NOMO-1 (cell line): ENCODE measurements at regions not wholly inside any gene's neighbourhood (a gene's known extent, or its start where the extent isn't known, plus 50 kb on each side); places are given as distances from the start of the nearest gene placed in this dataset.

ENCODE experiments used
- DNase-seq, 2 experiments: peaks; one replicate each; lab custom pipeline; 2025; ENCODE audit not compliant: unreplicated experiment in 2 of 2; lab: John Stamatoyannopoulos, UW

GRCh38 chr2:181114021-181114420 lies 133.6 kb downstream of the UBE2E3 start:
- no peak for DNase-seq

- no peak for DNase-seq
These were observed 135.9 kb downstream of the UBE2E3 start for GRCh38 chr2:181116261-181116660.

DNA sequence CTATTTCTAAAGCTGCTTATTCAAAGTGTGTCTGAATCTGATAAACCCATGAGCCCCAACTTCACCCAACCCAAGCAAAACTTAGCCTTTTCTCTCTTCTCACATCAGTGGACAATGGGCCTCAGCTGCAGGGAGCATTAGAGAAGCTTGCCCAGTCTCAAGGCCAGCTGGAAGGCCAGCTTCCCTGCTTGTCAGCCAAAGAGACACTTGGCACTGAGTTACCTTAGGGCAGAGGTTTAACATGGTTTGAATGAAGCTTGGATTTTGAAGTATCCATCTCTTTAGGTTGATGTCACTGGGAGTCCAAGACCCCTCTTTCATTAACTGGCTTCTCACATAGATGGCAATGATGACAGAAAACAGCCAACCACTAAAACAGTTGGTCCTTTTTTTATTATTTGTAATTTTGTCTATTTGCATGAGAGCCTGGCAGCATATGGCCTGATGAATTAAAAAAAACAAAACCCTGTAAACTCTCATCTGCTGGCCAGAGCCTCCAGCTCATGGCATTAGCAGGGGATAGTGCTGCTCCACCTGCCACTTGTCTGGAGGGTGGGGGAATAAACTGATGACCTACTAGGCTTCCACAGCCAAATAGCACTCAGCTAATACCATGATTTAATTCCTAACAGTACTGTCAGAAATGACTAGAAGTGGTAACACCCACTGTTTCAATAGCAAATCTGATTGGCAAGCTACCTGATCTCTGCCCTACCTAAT lies 137.0 kb downstream of the UBE2E3 start:
- no peak for DNase-seq

- no peak for DNase-seq
These were observed 140.2 kb downstream of the UBE2E3 start for GRCh38 chr2:181120625-181121024.

DNA sequence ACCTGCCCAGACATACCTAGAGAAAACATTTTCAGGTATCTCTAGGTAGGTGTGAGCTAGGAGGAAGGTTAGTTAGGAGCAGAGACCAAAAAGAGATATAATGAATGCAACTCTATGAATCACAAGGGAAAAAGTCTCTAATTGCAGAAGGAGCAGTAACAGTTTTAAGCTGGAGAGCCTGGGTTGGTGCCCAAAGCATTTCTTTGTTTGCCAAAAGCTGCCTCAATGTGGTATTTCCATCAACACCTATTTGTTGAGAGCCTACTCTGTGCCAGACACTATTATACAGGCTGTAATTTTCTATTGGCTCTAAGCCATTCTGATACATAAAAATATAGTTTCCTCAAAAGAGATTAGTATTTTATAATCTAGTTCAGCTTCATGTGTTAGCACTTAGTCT lies 141.6 kb downstream of the UBE2E3 start:
- no peak for DNase-seq

DNA sequence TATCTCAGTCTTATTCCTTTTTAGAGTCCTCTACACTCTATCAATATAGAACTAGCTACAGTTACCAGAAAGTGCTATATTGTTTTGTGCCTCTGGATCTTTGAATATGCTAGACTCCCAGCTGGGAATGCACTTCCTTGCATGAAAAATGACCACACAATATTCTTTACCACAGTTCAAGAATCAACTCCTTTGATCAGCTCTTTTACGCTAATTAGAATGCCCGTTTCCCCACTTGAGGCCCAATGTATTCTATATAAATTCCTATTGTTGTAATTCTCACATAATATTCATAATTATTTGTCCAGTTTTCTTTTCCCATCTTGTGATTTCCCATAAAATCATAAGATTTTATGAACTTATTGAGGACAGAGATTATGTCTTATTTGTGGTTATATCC lies 142.2 kb downstream of the UBE2E3 start:
- DNase-seq = no peak

- DNase-seq = peak; percentile 69 to 92
These were observed 143.4 kb downstream of the UBE2E3 start for GRCh38 chr2:181123798-181124231.

DNA sequence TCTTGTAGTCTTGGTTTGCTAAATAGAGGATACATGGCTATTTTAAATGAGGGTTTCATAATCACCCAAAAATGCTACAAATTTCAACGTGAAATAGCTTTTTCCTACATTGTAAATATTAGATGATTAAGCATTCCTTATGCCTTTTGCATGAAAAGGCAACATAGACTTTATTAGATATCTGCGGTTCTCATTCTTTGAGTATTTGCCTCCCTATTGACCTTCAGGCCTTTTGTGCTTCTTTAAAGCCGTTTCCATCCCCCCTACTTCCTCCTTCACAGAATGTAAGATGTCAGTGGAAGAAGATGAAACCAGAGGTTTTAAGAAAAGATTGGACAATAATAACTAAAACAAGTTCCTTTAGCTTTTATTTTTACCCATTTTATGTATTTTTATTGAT lies 144.1 kb downstream of the UBE2E3 start:
- peak; percentile 17 to 47 for DNase-seq

DNA sequence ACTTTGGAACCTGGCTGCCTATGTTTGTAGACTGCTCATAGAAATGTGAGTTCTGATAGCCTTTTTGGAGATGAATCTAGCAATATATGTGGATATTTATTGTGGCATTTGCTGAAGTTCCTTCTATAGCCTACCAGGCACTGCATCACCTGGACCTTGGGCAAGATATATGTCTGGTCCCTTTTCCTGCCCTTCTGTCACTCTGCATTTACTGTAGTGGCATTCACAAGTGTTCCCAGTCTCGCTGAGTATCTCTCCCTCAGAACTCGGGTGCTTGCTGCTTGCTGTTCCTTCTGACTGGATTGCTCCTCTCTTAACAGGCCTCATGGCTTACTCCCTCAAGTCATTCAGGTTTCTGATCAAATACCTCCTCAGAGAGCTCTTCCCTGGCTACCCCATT lies 145.0 kb downstream of the UBE2E3 start:
- no peak for DNase-seq

DNA sequence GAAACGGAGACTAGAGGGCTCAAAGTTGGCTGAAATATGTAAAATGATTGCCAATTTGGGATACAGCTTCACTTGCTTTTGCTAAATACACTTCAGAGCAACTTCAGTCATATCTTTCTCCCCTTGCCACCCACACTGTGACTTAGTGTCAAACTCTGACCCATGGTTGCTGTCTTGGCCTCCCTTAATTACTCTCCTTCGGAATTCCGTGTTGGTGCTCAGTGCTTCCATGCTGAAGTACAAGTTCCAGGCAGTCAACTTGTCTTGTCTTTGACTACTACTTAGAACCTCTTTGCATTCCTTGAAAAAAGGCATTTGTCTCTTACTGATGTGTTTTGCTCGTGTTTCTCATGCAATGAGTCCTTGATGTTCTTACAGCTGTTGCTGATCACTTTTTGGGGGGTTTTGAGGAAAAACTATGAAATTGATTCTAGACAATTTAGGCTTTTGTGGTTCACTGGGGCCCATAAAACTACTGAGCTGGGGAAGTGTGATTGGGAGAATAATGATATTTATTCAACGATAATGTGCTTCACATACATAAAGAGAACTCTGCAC lies 146.0 kb downstream of the UBE2E3 start:
- DNase-seq = no peak

DNA sequence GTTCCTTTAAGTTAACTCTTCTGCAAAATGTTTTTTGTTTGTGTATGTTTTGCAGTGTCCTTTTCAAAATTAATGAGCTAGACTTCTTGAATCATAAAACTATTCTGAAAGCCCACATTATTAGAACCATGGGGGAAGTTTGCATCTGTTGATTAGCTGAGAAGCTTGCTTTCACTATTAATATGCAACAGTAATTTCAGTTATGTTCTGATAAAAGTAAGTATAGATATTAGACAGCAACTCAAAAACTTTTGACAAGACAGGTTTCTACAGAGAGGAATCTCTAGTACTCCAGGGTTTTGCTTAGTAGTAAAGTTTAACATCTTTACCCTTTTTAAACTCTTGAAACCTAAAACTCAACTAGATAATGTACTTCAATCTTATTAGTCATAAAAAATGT lies 147.8 kb downstream of the UBE2E3 start:
- DNase-seq = no peak

GRCh38 chr2:181129364-181130056 lies 149.1 kb downstream of the UBE2E3 start:
- DNase-seq = no peak

- DNase-seq = no peak
These were observed 150.3 kb downstream of the UBE2E3 start for GRCh38 chr2:181130686-181131085.

DNA sequence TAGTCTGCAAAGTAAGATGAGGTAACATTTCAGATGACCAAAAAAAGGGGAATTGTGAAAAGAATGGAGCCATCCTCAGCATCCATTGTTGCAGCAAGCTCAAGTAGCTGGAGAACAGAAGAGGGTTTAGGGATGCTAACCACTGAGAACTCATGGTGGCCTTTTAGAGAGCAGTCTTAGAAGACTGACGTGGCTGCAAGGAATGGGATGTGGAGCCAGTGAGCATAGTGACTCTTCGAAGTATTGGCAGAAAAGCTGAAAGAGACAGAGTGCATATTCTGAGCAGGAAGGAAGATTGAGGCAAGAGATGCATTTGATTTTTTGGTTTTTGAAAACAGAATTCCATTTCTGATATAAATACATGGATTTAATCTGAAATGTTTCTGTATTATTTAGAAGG lies 151.2 kb downstream of the UBE2E3 start:
- no peak for DNase-seq

DNA sequence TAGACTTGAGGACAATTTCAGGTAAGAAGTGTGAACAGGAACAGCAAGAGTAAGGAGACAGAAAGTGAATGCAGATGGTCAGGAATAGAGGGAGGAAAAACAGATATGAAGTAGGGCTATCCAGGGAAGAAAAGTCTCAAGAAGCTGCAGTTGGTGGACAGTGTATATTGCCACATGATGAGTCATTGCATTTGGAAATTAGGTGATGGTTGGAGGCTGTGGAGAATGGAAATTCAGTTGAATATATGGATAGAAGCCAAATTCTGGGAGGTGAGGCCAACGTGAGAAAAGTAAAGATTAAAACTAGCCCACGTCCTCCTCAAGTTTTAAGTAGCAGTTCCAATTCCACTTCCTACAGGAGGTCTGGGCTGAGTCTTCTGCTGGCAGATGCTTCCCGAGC lies 158.4 kb downstream of the UBE2E3 start:
- DNase-seq = no peak

DNA sequence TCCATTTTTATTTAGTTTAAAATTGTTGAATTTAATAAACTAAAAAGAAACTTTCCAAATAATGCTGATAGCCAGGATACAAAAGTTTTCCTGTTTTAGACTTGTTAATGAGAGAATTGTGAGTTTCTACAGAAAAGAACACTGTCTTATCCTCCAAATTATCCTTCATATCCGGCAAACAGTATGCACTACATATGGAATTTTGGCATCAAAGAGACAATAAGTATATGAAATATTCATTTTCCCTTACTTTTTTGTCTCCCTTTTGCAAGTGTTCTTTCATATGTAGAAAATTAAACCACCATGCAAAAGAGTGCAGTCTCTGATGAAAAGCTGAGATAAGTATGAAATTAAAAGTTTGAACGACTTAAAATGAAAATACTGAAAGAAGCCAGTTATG lies 159.4 kb downstream of the UBE2E3 start:
- DNase-seq = no peak

- DNase-seq = peak in 1 of 2 experiments; percentile 3
These were observed 160.0 kb downstream of the UBE2E3 start for GRCh38 chr2:181140414-181140813.

DNA sequence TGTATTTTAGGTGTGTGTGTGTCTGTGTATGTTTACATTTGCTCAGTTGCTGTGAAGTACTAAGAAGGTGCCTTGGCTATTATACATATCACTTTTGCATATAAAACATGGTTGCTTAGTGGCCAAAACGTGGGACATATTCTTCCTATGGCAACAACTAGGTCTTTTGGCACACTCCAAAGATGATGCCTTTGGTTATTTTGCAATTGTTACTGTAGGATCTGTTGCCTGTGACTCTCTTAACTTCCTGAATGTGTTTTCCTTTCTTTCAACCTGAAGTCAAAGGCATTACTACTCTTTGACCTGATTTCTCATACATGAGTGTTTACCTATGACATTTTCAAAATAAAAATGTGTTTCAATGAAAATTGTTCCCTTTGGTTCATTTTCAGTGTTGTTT lies 160.5 kb downstream of the UBE2E3 start:
- no peak for DNase-seq

DNA sequence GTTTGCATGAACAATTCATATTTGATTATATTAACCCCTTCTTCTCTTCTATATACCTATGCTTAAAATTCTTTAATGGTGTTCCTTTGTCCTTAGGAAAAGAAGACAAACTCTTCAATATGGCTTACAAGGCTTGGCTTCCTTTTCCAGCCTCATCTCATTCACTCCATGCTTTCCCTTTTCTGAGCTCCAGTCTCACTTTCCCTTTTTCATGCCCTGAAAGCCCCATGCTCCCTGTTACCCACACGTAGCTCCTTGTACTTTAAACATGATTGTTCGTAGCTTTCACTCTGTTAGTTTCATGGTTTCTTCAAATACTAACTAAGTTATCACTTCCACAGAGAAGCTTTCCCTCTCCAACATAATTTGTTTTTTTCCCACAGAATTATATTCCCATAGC lies 161.3 kb downstream of the UBE2E3 start:
- no peak for DNase-seq

DNA sequence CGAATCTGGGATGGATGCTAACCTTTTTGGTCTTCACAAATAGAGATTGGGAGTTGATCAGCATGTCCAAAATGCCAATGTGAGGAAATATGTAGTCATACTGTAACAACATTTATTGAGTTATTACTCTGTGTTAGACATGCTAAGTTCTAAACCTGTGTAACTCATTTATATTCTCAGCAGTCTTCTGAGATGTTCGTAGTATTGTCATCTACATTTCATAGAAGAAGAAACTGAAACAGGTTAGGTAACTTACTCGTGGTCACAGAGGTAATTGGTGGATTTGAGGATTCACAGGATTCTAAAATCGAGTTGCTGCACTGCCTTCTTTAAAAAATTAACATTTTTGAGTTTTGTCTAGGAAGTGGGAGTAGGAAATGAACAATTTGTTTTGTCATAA lies 162.1 kb downstream of the UBE2E3 start:
- no peak for DNase-seq

- DNase-seq = no peak
These were observed 163.4 kb downstream of the UBE2E3 start for GRCh38 chr2:181143790-181144300.

- no peak for DNase-seq
These were observed 165.2 kb downstream of the UBE2E3 start for GRCh38 chr2:181145645-181146044.
